ENCODE measurements at regions not wholly inside any gene's neighbourhood (a gene's known extent, or its start where the extent isn't known, plus 50 kb on each side); places are given as distances from the start of the nearest gene placed in this dataset.

GRCh38 chr12:60137513-60137912 is 541.7 kb downstream of the SLC16A7 start:
- BruUV-seq (replicated peaks): no TSS peak
- Histone ChIP-seq H3K9ac (ENCODE audit: low read length) (no peak overlapping the region), H3K79me2 (ENCODE audit: insufficient read depth, low read length) (no peaks in the 10 kb centered on the region), H2AFZ (ENCODE audit: low read depth, low read length, poor library complexity, severe bottlenecking) (no peak overlapping the region), H3K4me2 (ENCODE audit: low read length) (no peak overlapping the region), H3K27ac (ENCODE audit: low read depth, low read length) (no peak overlapping the region), H3K9me2 (ENCODE audit: insufficient read depth) (no peaks in the 10 kb centered on the region; the same call in 1 of the 2 replicates), H3K4me3 (replicated peaks in 1 of 2; ENCODE audit: low read depth in 1 of 2, low read length in 2 of 2) (no peak overlapping the region), H3K36me3 (ENCODE audit: control insufficient read depth in 1 of 2, insufficient read depth in 2 of 2, low read length in 2 of 2) (no peaks in the 10 kb centered on the region), H3K4me1 (ENCODE audit: control insufficient read depth in 1 of 2, insufficient read depth in 2 of 2, low read length in 2 of 2) (no peaks in the 10 kb centered on the region), H4K20me1 (ENCODE audit: insufficient read depth) (no peaks in the 10 kb centered on the region), H3K27me3 (ENCODE audit: insufficient read depth, low read length) (no peaks in the 10 kb centered on the region), H3K9me3 (ENCODE audit: control insufficient read depth in 1 of 2, insufficient read depth in 1 of 2, low read depth in 1 of 2, low read length in 2 of 2) (no peaks in the 10 kb centered on the region)
- no peak for TF ChIP-seq JUND (IDR thresholded peaks at IDR 0.05)
- TF ChIP-seq EGR1 (IDR thresholded peaks at IDR 0.05; ENCODE audit: low read depth): no peak
- no peak for TF ChIP-seq SP1 (IDR thresholded peaks at IDR 0.05; ENCODE audit: low read depth)
- TF ChIP-seq ZBTB33 (IDR thresholded peaks at IDR 0.05; ENCODE audit: extremely low read depth, insufficient replicate concordance, low read length): no peak
- TF ChIP-seq YY1 (IDR thresholded peaks at IDR 0.05; ENCODE audit: extremely low read depth, insufficient replicate concordance, low read depth, low read length): no peak
- no peak for TF ChIP-seq TCF7L2 (IDR thresholded peaks at IDR 0.05; ENCODE audit: borderline replicate concordance, extremely low read depth, insufficient read depth, insufficient read length)
- TF ChIP-seq ZNF274 (IDR thresholded peaks at IDR 0.05; ENCODE audit: low read depth, low read length): no peak
- TF ChIP-seq CBX3 (IDR thresholded peaks at IDR 0.05; ENCODE audit: low read depth): no peak
- no peak for TF ChIP-seq ATF3 (IDR thresholded peaks at IDR 0.05)
- TF ChIP-seq SIN3A (IDR thresholded peaks at IDR 0.05; ENCODE audit: low read depth): no peak
- no peak for TF ChIP-seq POLR2A (IDR thresholded peaks at IDR 0.05; ENCODE audit: borderline replicate concordance, extremely low read depth, insufficient read depth, insufficient read length)
- no peak for TF ChIP-seq SRF (IDR thresholded peaks at IDR 0.05; ENCODE audit: low read depth)
- ChIA-PET CTCF (no interaction called here), RAD21 (ENCODE audit: low non-redundant PET in 1 of 2, low total read pairs in 2 of 2, uncharacterized antibody in 2 of 2, unreplicated experiment in 2 of 2) (no interaction called here), POLR2A (no interaction called here)
- ATAC-seq (no peak), DNase-seq (ENCODE audit: low read depth, low spot score) (no peak)
- intact Hi-C loops (cut with micrococcal nuclease): no loop called here
